GM21529 (cell line): ENCODE measurements at regions not wholly inside any gene's neighbourhood (a gene's known extent, or its start where the extent isn't known, plus 50 kb on each side); places are given as distances from the start of the nearest gene placed in this dataset.
"Not testable (repeated sequence)": the region's sequence is repeated elsewhere in the genome, so short reads cannot be mapped to it uniquely, and the experiment has no call there.

Experiments used
- ATAC-seq: cut with Tn5 transposase; IDR thresholded peaks from one replicate; pipeline ENCODE4 v1.9.1; 2021; ENCODE audit not compliant: unreplicated experiment

DNA sequence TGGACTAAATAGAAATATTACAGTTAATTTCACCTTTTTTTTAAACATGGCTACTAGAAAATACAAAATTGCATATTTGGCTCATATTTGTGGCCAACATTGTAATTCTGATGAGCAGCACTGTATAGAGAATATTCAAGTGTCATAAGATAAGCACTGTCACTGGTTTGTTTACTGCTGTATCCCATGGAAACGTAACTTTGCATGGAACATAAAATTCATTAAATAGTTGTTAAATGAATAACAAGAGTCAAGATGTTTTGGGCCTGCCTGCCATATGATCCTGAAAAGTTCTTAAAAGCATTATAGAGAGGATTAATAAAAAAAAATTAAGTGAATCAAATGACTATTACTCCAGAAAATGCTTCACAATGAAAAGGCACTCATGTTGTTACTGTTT is 763.7 kb upstream of the CRIM1 start:
- no peak for ATAC-seq

DNA sequence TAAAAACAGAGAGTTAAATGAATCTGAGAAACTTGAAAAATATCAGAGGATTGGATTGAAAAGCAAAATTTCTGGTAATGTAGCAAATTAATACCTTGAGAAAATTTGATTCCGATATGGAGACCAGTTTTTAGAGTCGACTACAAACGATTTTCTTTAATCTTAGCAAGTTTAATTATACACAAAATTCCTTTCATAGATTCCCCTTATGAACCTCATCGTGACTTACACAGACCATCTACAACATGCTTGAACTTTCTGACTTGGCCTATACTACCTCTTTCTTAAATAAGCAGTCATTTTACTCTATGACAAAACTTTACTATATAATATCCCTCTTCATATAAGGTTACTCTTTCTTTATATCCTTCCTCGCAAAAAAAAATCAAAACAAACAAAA is 769.6 kb upstream of the CRIM1 start:
- no peak for ATAC-seq

DNA sequence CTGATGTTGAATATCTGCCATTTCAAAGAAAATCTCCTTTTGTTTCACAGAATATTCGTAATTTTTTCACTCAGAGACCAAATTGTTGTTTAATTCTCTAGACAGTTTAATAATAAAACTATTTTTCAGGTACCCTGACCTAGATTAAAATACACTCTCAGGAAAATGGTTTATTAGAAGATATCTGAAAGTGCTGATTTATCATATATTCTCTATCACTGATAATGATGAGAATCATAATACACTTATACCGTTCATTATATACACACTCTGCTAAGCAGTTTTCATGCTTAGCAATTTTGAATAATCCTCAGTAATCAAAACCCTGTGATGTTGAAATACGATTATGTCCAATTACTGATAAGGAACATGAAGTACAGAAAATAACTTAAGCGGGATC is 772.9 kb upstream of the CRIM1 start:
- ATAC-seq = no peak

DNA sequence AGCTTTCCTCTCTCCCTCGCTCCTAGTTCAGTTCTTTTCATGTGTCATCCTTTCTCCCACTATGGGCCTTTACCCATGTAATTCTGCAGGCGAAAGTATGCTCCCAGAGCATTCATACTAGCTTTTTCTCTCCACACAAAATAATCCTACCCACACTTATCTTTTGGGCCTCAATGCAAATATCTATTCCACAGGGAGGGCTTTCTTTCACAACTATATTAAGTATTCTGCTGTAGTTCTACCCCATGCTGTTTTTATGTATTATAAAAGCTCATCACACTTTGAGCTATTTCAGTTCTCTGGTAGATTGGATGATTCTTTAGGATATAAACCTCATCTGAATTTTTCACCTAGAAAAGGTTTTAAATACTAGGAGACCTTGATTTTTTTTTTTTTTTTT is 774.6 kb upstream of the CRIM1 start:
- no peak for ATAC-seq

DNA sequence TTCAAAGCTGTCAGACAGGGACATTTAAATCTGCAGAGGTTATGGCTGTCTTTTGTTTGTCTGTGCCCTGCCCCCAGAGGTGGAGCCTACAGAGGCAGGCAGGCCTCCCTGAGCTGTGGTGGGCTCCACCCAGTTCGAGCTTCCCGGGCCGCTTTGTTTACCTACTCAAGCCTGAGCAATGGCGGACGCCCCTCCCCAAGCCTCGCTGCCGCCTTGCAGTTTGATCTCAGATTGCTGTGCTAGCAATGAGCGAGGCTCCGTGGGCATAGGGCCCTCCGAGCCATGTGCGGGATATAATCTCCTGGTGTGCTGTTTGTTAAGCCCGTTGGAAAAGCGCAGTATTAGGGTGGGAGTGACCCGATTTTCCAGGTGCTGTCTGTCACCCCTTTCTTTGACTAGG is 787.0 kb upstream of the CRIM1 start:
- ATAC-seq = not testable (repeated sequence)

DNA sequence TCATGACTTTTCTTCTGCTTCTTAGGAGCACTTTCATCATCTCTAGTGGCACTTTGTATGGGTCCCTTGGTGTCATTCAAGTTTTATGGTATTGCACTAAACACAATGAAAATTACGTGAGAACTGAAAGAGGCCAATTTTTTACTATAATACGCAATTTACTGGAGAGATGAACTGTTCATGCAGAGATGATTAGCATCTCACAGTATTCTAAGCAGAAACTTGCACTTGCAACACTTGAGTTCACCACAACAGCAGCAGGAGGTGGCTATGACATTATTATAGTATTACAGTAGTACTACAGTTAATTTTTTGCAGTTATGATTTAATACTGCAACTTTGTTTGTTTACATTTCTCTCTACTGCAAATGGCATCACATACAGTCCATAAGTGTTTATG is 793.1 kb upstream of the CRIM1 start:
- no peak for ATAC-seq

DNA sequence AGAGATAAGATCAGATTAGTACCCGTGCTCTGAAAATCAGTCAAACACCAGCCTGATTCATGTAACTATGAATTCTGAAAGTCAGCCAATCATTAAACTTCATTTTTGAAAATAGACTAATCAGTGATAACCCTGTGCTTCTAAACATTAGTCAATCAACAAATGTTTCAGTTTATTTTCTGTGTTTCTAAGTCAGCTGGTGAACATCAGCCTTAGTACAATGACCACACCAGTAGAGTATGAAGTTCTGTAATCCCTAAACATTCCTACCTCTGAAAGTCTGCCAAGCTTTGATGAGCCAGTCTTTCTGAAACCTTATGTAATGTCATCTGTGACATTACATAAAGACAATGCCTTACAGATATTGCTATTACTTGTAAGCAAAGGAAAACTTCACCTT is 807.4 kb upstream of the CRIM1 start:
- ATAC-seq = no peak

DNA sequence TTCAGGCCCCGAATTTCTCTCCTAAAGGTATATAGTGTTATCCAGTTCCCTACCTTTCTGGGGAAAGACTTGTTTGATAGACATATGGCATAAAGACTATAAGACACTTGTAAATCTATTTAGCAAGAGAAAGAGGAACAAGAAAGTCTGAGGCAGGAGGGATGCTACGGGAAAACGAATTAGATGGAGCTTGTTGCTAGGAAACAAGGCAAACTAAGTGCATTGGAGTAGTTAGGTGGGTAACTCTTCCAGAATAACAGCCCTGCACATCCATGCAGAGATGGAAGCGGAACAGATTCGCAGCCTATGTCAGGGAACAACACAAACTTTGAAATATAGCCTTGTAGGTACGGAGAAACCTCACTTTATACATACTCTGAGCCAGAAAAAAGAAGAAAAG is 810.3 kb upstream of the CRIM1 start:
- no peak for ATAC-seq

DNA sequence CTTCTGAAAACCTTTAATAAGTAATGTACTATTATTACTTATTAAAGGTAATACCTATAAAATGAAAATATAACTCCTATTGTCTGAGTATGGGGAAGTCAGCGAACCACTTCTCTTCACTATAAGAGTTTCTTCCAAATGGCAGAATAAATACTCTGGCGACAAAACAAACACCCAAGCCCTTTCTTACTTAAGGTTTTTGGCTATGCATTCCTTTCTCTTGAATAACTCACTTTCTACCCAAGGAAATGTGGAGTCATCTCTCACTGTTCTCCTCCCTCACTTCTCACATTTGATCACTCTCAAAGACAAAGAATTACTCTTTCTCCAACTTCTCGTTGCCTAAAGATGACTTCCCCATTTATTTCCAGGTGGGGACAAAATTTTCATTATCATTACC is 816.8 kb upstream of the CRIM1 start:
- no peak for ATAC-seq

DNA sequence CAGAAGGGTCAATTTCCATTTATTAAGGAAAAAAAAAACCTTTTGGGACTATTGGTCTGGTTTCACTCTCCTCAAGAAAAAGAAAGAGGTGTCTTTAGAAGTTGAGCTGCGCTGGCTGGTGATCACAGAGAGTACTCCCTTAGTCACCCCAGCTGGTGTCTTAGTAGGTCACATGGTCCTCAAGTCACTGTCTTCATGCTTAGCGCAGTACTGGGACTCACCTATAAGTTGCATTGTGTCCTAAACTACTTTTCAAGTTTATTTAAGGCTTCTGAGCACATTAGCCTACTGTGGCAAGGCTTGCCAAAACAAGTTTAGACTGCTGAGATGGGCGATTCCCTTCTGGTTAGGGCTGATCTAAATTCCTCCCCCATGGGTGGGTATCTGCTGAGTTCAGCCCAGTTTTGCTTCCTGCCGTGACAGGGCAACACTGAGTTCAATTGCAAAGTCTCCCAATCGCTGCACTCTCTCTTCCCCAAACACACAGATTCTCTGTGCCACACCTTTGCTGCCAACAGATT is 824.9 kb upstream of the CRIM1 start:
- ATAC-seq = no peak

DNA sequence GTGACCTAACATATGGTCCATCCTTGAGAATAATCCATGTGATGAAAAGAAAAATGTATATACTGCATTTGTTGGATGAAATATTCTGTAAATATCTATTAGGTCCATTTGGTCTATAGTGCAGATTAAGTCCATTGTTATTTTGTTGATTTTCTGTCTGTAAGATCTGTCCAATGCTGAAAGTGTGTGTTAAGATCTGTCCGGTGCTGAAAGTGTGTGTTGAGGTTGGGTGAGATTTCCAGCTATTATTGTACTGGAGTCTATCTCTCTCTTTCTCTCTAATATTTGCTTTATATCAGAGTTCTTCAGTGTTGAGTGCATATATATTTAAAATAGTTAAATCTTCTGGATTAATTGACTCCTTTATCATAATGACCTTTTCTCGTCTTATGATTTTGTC is 828.8 kb upstream of the CRIM1 start:
- no peak for ATAC-seq

DNA sequence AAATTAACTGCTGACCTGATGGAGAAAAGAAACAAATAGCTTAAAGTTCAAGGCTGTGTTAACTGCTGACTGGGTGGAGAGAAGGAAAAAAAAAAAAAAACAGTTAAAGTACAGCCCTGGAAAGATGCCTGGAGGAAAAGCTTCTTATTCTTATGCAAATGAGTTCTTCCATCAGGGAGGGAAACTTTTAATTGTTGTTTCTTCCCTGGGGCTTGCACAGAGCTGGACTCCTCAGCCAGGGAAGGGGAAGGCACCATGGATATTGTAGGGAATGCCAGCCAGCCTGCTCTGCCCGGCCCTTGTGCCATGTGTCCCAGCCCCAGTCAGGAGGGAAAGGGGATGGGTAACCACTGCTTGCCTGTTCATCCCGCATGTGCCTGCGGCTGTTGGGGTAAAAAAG is 833.1 kb upstream of the CRIM1 start:
- no peak for ATAC-seq

DNA sequence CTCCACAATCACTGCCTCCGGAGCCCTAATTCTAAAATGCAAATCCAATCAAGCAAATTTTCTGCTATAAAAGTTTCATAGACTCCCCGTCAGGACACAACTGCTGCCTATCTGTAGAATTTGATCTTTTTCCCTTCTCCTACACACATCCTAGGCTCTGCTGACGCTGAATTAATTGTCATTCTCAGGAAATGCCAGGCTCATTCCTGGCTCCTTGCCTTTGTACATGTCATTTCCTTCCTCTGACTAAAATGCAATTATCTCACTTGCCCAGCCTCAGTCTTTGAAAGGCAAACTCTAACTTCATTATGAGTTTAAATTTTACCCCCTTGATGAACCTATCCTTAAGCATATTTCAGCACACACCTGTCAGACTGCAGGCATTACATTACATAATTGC is 844.9 kb upstream of the CRIM1 start:
- no peak for ATAC-seq

DNA sequence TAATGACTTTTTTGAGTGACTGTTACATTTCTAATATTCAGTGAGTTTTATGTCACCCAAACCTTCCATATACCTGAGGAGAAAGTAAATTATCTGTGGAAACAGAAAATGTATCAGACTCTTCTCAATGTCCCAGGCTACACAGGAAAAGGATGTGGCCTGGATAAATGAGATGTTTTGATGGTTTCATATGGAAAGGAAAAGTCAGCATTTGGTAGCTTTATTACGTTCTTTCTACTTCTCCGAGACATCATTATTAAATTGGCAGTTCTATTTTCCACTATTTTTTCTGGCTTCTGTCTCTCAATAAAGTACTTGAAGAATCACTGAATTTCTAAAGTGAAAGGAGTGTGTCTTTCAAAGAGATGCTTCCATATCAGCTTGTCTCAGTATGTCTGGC is 847.0 kb upstream of the CRIM1 start:
- no peak for ATAC-seq

DNA sequence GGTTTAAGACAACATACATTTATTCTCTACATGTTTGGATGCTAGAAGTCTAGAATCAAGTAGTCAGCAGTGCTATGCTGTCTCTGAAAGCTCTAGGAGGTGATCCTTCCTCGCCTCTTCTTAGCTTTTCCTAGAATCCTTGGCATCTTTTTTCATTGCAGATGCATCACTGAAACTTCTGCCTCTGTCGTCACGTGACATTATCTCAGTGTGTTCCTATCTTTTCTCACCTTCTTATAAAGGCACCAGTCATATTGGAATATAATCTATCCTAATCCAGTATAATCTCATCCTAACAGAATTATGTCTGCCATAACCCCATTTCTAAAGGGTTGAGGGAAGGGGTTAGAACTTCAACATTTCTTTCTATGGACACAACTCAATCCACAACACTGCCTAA is 851.2 kb upstream of the CRIM1 start:
- no peak for ATAC-seq

DNA sequence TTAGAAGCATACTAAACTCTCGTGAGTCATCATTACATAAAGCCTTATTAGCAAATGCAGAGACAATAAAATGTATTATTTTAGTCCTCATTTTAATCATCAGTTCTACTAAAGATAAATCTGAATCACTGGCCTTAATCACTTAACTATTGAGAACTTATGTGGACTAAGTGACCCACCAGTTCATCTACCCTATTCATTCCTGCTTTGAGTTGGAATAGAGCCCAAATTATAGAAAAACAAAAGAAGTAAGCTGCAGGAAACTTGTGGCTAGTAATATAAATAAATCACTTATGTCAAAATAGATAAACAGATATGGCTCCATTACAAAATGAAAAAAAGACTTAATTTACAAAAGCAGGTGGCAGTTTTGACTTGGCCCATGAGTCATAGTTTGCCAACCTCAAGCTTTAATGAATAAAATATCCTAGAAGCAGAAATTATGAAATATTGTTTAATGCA is 851.8 kb upstream of the CRIM1 start:
- ATAC-seq = no peak

DNA sequence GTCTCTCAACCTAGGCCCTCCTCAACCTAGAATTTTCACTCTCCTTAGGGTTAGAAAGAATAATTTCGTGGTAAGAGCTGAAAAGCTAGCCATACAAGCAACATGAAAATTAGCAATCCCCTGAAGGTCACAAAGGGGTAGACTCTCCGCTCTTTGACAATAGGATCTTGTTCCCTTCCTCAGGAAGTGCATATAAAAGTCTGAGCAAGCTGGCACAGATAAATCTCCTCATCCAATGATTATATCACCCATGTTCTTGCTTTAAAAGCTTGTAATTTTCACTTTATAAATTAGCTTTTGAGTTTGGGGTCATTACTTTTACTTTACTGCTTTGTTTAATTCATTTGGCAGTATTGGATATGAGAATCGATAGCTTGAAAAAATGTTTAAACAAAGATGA is 852.3 kb upstream of the CRIM1 start:
- no peak for ATAC-seq

DNA sequence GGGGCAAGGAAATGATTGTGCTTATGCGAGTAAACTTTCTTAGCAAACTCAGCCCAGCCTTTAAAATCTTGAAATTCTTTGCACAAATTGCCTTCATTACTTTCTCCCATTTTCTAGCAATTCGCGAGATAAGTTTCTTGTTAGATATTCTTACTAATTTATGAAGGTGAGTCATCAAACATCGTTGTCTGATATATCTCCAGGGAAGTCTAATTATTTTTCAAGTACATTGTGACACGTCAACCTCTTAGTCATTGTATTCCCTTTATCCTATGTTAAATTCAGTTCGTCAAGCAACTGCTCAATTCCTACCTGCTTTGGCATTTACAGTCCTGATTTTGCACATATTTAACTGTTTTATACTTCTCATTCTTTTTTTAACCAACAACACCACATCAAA is 854.5 kb upstream of the CRIM1 start:
- ATAC-seq = no peak

DNA sequence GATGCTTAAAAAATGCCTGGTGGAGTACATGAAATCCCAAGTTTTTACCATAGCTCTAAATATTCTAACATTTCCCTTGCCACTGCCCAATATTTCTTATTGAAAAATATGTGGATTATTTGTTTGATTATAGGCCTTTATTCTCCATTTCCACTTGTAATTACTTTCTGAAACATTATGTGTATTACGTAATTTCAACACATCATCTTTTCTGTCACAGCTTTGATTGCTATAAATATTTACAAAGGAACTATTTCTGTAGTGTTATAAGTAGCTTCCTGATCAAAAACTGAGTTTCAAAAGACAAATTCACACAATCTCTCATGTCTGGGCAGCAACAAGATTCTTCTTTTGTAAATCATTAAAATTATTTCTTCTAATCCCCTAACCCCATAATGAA is 859.6 kb upstream of the CRIM1 start:
- no peak for ATAC-seq

DNA sequence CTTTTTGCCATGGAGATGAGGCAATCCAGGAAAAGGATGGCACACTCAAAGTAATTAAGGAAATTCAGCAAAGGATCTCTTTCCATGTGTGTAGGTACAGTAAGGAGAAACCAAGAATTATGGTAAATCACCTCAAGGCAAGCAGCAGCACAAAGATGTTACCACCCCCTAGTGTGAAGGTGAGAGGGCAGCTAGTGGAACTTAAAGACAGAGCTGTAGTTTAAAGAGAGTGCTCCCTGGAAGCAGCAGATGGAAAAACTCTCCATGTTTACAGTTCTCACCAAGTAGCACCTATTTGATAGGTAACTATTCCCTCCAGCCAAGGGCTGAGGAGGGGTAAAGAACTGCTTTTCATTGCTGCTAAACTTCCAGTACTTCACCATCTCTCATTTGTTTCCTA is 860.4 kb upstream of the CRIM1 start:
- ATAC-seq = no peak

DNA sequence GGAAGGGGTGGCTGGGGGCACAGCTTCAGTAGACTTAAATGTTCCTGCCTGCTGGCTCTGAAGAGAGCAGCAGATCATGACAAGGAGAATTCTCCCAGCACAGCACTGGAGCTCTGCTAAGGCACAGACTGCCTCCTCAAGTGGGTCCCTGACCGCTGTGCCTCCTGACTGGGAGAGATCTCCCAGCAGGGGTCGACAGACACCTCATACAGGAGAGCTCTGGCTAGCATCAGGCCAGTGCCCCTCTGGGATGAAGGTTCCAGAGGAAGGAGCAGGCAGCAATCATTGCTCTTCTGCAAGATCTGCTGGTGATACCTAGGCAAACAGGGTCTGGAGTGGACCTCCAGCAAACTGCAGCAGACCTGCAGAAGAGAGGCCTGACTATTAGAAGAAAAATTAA is 877.5 kb upstream of the CRIM1 start:
- ATAC-seq = not testable (repeated sequence)

DNA sequence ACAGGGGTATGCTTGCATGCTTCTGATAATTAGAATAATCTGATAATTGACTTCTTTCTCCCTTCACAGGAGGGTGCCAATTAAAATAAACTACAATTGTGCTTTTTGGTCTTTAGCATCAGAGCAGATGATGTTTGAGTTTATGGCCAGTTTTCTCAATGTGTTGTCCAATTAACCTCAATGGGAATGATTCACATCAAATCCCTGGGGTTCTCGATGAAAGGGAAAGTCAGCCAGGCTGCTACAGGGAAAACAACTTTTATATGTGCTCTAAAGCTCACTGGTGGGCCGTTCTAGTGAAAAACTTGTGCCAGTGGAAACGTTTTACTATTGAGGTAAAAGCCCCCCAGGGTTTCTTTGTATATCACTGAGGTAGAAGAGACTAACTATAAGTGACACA is 887.3 kb upstream of the CRIM1 start:
- no peak for ATAC-seq

DNA sequence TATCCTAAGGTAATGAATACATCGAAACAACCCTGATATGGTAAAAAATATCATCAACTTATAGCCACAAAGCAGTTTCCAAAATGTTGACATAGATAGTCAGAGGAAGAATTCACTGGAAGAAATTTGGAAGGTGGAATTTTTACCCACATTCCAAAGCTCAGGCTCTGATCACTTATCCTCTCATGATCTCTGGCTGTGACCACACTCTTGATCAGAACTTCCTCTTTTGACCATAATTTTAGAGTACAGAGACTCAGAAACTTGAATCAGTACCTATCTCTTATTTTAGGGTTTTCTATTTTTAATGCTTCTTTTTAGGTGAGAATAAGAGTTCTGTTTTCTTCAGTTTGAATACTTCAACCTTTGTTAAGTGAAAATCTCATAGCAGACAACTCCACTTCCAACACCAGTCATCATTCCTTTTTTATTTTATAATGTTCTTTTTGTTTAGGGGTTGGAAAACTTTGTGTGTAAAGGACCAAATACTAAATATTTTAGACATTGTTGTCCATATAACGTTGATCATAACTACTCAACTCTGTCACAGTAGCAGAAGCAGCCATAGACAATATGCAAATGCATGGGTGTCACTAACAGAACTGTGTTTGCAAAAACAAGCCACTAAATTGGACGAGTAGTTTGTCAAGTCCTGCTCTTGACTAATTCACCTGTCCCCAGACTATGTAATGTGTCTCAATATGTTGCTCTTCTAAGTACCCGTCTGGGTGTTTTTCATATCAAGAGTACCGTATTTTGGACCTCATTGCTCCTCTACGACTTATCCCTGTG is 891.6 kb upstream of the CRIM1 start:
- no peak for ATAC-seq
